ENCODE measurements at regions not wholly inside any gene's neighbourhood (a gene's known extent, or its start where the extent isn't known, plus 50 kb on each side); places are given as distances from the start of the nearest gene placed in this dataset.

GRCh38 chr16:11476676-11477075 lies 110.0 kb downstream of the LITAF start:
- no peak for DNase-seq

DNA sequence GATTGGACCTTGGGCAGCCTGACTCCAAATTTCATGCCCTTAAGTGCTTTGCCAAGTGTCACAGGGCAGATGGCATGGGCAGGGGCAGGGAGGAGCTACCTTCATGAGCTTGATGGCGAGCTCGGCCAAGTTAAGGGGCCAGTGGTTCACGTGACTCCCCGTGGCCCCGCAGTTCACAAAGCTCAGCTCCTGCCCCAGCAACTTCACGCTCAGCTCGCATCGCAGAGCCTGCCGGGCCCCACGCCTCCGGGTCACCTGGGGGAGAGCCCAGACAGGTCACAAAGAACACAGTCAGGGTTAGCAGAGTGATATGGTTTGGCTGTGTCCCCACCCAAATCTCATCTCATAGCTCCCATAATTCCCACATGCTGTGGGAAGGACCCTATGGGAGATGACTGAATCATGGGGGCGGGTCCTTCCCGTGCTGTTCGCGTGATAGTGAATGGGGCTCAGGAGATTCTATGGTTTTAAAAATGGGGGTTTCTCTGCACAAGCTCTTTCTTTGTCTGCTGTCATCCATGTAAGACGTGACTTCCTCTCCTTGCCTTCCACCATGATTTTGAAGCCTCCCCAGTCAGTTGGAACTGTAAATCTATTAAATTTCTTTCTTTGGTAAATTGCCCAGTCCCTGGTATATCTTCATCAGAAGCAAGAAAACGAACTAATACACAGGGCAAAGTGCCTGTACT lies 108.1 kb downstream of the LITAF start:
- DNase-seq, result no peak

GRCh38 chr16:11479916-11480315 lies 106.8 kb downstream of the LITAF start:
- DNase-seq, result no peak

- DNase-seq, result no peak
Measured at GRCh38 chr16:11480634-11481033, 106.1 kb downstream of the LITAF start.

DNA sequence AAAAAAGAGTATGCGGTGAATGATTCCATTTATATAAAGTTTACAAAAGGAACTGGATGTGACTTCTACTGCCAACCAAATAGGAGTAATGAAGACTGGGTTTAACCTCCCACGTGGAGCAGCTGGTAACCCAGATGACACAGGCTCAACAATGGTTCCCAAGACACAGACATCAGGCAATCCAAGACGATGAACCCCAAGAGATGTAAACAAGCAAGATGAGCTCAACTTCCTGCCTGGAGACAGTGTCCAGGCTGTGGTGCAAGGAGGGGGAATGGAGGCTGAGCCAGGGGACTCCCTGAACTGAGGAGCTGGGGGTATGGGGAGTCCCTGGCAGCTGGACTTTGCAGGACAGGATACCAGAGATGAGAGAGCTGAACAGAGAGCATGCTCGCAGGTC lies 104.7 kb downstream of the LITAF start:
- no peak for DNase-seq

GRCh38 chr16:11482946-11483748 lies 103.6 kb downstream of the LITAF start:
- no peak for DNase-seq

DNA sequence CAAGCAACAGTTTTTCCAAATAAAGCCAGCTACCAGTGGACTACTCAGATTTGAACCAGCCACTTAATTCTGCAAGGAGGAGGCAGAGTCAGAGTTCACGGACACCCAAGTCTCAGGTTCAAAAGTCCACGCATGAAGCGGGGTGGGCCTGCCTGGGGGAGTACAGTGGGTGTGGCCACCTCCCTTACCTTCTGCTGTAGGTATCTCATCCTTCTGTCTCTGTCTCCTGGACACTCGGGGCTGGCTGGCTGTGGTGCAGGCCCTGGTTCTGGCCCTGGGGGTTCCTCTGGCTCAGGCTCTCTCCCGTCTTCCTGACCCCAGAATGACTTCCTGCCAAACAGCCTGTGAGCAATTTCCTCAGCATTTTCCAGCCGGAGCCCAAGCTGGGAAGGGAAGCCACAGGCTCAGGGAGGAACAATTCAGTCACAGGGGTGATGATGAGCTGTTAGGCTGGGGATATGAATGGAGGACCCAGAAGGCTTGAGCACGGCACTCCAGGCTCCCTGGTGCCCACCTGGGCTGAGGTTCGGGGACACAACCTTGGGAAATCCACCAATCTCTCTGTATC lies 101.9 kb downstream of the LITAF start:
- DNase-seq, result no peak

DNA sequence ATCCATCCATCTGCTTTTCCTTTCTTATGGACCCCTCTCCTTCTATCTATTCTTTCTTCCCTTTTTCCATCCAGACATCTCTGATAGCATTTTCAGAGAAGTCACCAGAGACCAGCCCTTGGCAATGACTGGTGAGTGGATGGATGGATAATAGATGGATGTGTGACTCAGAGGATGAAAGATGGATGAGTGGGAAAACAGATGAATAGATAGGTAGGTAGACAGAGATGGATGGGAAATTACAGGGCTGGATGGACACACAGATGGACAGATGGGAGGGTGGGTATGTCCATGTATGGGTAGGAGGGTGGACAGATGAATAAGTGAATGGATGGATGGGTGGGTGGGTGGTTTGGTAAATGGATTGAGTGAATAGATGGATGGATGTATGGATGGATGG lies 101.0 kb downstream of the LITAF start:
- DNase-seq, result no peak

DNA sequence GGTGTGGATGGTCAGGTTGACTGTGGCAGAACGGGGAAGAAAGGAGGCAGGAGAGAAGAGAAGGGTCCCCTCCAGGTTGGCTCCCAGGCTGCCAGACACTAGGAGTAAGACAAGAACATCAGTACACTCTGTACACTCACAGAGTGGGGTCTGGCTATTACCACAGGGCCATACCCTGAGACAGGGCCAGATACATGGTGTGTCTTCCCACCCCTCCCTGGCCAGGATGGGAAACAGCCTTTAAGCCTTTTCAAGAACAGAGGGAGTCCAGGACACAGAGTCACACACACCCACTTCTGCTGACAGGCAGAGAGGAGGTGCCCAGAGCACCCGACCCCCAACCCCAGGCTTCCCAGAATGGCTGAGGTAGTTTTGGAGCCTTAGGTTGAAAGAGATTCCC lies 99.4 kb downstream of the LITAF start:
- no peak for DNase-seq

DNA sequence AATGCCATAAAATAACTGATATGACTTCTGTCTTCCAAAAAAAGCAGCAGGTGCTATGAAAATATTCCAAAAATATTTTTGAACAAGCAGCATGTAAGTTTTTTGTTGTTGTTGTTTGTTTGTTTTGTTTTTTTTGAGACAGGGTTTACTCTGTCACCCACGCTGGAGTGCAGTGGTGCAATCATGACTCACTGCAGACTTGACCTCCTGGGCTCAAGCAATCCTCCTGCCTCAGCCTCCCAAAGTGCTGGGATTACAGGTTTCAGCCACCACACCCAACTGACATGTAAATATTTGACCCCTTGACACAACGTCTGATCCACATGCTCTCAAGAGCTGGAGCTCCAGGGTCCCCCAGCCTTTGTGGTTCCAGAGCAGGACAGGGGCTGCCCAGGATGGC lies 98.4 kb downstream of the LITAF start:
- DNase-seq, result no peak

DNA sequence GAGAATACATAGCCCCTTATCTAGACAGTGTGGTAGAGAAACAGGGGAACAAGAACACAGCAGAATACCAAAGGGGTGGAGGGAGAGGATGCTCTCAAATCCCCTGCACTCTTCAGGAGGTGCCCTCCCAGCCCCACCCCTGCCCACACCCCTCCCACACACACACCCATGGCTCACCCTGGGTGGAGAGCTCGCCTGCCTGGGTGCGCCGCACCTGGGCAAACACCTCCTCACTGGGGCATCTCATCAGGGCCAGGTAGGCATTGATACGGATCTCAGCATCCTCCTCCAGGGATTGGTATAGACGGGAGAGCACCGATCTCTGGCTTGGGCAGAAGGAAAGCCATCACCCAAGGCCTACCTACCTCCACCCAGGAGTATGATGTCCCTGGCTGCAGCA lies 95.2 kb downstream of the LITAF start:
- DNase-seq, result no peak

GRCh38 chr16:11492808-11493530 lies 93.8 kb downstream of the LITAF start:
- DNase-seq, result no peak

GRCh38 chr16:11493531-11493929 lies 93.2 kb downstream of the LITAF start:
- DNase-seq, result no peak

DNA sequence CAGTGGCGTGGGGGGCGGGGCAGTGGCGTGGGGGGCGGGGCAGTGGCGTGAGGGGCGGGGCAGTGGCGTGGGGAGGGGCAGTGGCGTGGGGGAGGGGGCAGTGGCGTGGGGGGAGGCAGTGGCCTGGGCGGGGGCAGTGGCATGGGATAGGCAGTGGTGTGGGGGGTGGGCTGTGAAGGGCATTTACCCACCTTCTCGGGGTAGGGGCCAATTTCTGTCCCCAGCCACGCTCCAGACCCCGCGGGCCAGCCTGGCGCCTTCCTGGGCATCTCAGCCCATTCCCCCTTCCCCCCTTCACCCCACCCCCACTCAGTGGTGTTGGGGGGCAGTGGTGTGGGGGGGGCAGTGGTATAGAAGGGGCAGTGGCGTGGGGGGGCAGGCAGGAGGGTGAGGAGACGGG lies 92.7 kb downstream of the LITAF start:
- no peak for DNase-seq

GRCh38 chr16:11494433-11494832 lies 92.3 kb downstream of the LITAF start:
- no peak for DNase-seq

DNA sequence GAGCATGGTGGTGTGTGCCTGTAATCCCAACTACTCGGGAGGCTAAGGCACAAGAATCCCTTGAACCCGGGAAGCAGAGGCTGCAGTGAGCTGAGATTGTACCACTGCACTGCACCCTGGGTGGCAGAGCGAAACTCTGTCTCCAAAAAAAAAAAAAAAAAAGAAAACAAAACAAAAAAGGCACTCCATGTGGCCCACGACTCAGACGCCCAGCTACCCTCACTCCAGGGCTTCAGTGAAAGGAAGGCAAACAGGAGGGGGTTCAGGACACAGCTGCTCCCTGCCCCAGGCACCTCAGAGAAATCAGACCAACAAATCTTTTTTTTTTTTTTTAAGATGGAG lies 91.7 kb downstream of the LITAF start:
- no peak for DNase-seq
